ENCODE measurements at regions not wholly inside any gene's neighbourhood (a gene's known extent, or its start where the extent isn't known, plus 50 kb on each side); places are given as distances from the start of the nearest gene placed in this dataset.

DNA sequence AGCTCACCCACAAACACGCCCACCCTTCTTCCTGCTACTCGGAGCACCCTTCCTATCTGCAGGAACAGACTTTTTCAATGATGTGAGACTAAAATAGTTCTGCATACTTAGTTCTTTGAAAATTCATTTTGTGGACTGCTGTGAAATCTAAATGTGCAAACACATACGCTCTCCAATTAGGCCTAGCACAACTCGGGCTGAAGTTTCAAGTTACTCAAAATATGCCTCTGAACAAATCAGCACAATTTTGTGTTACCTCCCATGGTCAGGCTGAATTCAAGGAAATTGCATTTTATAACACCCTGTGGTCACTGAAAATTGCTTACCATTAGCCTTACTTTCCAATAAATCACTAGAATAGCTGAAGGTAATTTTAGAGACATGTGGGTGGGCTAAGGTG, 323.8 kb upstream of the ADCY2 start:
- TF ChIP-seq SIN3A (IDR thresholded peaks at IDR 0.05; ENCODE audit: borderline replicate concordance, insufficient read depth, low read depth, low read length), result no peak
- TF ChIP-seq TCF7L2 (IDR thresholded peaks at IDR 0.05; ENCODE audit: low read depth, low read length), result no peak
- TF ChIP-seq, protein P1, sequence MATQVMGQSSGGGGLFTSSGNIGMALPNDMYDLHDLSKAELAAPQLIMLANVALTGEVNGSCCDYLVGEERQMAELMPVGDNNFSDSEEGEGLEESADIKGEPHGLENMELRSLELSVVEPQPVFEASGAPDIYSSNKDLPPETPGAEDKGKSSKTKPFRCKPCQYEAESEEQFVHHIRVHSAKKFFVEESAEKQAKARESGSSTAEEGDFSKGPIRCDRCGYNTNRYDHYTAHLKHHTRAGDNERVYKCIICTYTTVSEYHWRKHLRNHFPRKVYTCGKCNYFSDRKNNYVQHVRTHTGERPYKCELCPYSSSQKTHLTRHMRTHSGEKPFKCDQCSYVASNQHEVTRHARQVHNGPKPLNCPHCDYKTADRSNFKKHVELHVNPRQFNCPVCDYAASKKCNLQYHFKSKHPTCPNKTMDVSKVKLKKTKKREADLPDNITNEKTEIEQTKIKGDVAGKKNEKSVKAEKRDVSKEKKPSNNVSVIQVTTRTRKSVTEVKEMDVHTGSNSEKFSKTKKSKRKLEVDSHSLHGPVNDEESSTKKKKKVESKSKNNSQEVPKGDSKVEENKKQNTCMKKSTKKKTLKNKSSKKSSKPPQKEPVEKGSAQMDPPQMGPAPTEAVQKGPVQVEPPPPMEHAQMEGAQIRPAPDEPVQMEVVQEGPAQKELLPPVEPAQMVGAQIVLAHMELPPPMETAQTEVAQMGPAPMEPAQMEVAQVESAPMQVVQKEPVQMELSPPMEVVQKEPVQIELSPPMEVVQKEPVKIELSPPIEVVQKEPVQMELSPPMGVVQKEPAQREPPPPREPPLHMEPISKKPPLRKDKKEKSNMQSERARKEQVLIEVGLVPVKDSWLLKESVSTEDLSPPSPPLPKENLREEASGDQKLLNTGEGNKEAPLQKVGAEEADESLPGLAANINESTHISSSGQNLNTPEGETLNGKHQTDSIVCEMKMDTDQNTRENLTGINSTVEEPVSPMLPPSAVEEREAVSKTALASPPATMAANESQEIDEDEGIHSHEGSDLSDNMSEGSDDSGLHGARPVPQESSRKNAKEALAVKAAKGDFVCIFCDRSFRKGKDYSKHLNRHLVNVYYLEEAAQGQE (IDR thresholded peaks at IDR 0.05; ENCODE audit: insufficient read depth in 1 of 2, low read depth in 2 of 2, low read length in 1 of 2), result no peak
- TF ChIP-seq, protein P2, sequence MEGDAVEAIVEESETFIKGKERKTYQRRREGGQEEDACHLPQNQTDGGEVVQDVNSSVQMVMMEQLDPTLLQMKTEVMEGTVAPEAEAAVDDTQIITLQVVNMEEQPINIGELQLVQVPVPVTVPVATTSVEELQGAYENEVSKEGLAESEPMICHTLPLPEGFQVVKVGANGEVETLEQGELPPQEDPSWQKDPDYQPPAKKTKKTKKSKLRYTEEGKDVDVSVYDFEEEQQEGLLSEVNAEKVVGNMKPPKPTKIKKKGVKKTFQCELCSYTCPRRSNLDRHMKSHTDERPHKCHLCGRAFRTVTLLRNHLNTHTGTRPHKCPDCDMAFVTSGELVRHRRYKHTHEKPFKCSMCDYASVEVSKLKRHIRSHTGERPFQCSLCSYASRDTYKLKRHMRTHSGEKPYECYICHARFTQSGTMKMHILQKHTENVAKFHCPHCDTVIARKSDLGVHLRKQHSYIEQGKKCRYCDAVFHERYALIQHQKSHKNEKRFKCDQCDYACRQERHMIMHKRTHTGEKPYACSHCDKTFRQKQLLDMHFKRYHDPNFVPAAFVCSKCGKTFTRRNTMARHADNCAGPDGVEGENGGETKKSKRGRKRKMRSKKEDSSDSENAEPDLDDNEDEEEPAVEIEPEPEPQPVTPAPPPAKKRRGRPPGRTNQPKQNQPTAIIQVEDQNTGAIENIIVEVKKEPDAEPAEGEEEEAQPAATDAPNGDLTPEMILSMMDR (IDR thresholded peaks at IDR 0.05), result no peak
- no peak for TF ChIP-seq POLR2AphosphoS5 (IDR thresholded peaks at IDR 0.05; ENCODE audit: low read depth, low read length)

Data from Panc1 (cell line).